ENCODE measurements at regions not wholly inside any gene's neighbourhood (a gene's known extent, or its start where the extent isn't known, plus 50 kb on each side); places are given as distances from the start of the nearest gene placed in this dataset.

DNA sequence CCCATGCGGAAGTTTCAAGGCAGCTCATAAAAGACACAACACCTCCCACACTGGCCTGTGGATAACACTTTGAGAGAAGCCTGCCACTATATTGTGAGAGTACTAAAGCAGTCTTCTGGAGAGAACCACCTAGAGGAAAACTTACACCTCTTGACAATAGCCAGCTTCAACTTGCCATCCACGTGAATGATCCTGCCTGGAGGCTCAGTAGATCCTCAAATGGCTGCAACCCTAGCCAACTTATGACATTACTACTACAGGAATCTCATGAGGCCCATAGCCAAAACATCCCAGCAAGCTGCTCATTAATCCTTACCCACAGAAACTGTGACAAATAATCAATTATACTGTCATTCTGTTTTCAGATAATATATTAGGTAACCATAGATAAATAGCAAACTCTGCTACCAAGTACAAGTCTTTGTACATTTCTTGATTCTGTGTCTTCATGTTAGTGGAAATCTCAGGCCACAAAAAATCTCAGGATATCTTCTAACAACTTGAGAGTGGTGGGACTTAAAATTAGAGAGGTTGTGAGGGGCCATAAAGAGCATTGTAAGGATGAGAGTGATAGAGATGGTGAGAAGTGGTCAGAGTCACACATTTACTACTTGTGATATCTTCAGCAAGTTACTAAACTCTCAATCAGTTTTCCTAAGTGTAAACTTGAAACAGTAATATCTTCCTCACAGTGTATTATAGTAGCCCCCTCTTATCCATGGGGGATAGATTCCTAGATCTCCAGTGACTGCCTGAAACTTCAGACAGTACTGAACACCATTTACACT is 368.0 kb downstream of the C12orf50 start:
- ATAC-seq (ENCODE audit: low FRiP score in 2 of 2) (peak in 1 of 2 donors; percentile 38), DNase-seq (no peak)
- Histone ChIP-seq H3K9me3 (no peaks in the 10 kb centered on the region), H3K4me1 (no peaks in the 10 kb centered on the region), H3K36me3 (no peaks in the 10 kb centered on the region), H3K27ac (no peak overlapping the region), H3K27me3 (no peaks in the 10 kb centered on the region), H3K4me3 (peak overlapping the region in 1 of 4 donors; percentile 30)
- TF ChIP-seq EP300 (IDR thresholded peaks at IDR 0.05) (no peak), POLR2A (IDR thresholded peaks at IDR 0.05) (no peak), POLR2AphosphoS5 (IDR thresholded peaks at IDR 0.05) (no peak)
- TF ChIP-seq, protein P1, sequence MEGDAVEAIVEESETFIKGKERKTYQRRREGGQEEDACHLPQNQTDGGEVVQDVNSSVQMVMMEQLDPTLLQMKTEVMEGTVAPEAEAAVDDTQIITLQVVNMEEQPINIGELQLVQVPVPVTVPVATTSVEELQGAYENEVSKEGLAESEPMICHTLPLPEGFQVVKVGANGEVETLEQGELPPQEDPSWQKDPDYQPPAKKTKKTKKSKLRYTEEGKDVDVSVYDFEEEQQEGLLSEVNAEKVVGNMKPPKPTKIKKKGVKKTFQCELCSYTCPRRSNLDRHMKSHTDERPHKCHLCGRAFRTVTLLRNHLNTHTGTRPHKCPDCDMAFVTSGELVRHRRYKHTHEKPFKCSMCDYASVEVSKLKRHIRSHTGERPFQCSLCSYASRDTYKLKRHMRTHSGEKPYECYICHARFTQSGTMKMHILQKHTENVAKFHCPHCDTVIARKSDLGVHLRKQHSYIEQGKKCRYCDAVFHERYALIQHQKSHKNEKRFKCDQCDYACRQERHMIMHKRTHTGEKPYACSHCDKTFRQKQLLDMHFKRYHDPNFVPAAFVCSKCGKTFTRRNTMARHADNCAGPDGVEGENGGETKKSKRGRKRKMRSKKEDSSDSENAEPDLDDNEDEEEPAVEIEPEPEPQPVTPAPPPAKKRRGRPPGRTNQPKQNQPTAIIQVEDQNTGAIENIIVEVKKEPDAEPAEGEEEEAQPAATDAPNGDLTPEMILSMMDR (IDR thresholded peaks at IDR 0.05), result no peak
- 55 to 74% methylated on average over 2 of the region's 2 CpGs for WGBS, 2 donors

DNA sequence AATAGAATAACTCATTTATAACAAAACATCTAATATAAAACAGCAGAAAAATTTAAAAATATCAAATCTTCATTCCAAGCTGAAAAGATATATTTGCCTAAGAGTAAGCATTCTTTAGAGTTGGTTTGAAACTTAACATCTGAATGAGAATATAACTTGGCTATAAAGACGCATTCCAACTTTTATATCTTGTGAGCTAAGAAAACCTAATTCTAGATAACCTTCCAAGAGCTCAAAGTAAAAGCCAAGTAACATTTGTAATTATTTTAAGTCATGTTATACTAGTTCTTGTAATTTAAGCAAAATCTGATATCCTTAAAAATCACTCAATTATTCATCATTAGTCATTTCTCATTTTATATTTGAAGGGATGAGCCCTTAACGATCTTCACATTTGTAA is 368.9 kb downstream of the C12orf50 start:
- TF ChIP-seq POLR2A (IDR thresholded peaks at IDR 0.05), result no peak
- TF ChIP-seq POLR2AphosphoS5 (IDR thresholded peaks at IDR 0.05), result no peak
- Histone ChIP-seq H3K36me3 (no peaks in the 10 kb centered on the region), H3K4me3 (no peak overlapping the region), H3K27ac (no peak overlapping the region), H3K9me3 (no peaks in the 10 kb centered on the region), H3K4me1 (no peaks in the 10 kb centered on the region), H3K27me3 (no peaks in the 10 kb centered on the region)
- WGBS, 2 donors, result 70 to 76% methylated on average over 2 of the region's 2 CpGs
- no peak for DNase-seq
- ATAC-seq (ENCODE audit: low FRiP score in 2 of 2), result no peak

DNA sequence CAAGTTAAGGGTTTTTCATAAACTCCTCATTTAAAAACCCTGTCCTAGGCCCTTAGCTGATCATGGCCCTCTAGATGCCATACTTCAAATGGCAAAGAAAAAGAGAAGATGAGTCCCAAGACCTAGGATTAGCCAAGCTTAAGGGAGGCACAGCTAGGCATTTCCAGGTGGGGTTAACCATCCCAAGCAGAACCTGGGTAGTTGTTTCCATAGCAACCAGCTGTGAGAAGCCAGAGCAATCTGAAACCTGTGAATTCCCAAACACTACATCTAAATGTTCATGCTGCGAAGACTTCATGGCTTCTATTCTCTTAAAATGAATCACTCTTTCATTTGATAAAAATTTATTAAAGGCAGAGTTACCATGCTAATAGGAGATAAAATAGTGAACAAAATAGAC is 372.9 kb downstream of the C12orf50 start:
- Histone ChIP-seq H3K27me3 (no peaks in the 10 kb centered on the region), H3K27ac (no peak overlapping the region), H3K4me3 (no peak overlapping the region), H3K4me1 (no peaks in the 10 kb centered on the region), H3K36me3 (no peaks in the 10 kb centered on the region), H3K9me3 (no peaks in the 10 kb centered on the region)
- WGBS, 2 donors, result 89 to 96% methylated on average over 1 of the region's 1 CpG
- DNase-seq, result no peak
- ATAC-seq (ENCODE audit: low FRiP score in 2 of 2), result no peak
- TF ChIP-seq POLR2A (IDR thresholded peaks at IDR 0.05), result no peak
- no peak for TF ChIP-seq EP300 (IDR thresholded peaks at IDR 0.05)
- TF ChIP-seq, protein P1 (IDR thresholded peaks at IDR 0.05), result no peak
- no peak for TF ChIP-seq POLR2AphosphoS5 (IDR thresholded peaks at IDR 0.05)

DNA sequence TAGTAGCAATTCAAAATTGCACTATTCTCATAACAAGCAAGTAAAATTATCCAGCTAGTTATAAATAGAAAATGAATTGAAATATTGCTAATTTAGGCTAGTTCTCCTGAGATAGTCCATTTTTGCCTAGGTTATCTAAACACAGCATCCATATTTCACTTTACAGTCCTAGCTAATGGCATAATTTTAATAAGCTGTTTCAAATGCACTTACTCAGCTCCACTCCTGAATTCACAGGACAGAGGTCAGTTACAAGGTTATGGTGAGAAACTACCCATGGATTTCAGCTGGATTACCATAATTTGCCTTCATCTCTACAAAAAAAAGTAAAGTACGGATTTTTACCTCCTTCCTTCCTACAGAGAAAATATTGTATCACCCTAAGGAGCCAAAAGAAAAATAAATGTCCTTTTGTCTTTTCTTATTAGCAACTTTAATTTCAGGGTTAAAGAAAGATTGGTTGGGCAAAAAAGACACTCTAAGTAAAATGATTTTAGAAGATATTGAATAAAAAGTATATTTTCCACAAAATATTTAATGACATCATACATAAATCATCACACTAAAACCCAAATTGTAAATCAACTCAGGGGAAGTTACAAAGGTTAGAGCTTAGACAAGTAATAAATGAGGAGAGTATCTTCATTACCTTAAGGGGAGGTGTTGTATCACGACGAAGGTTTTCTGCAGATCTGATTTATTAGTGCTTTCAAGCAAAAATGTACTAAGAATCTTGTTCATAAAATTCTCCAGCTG is 377.4 kb downstream of the C12orf50 start:
- Histone ChIP-seq H3K4me1 (no peaks in the 10 kb centered on the region), H3K9me3 (no peaks in the 10 kb centered on the region), H3K27ac (no peak overlapping the region), H3K4me3 (no peak overlapping the region), H3K27me3 (no peaks in the 10 kb centered on the region), H3K36me3 (no peaks in the 10 kb centered on the region)
- ATAC-seq (ENCODE audit: low FRiP score in 2 of 2) (no peak), DNase-seq (no peak)
- no peak for TF ChIP-seq EP300 (IDR thresholded peaks at IDR 0.05)
- no peak for TF ChIP-seq POLR2A (IDR thresholded peaks at IDR 0.05)
- TF ChIP-seq POLR2AphosphoS5 (IDR thresholded peaks at IDR 0.05), result no peak
- TF ChIP-seq, protein P1 (IDR thresholded peaks at IDR 0.05), result no peak
- 64 to 74% methylated on average over 3 of the region's 3 CpGs for WGBS, 2 donors

DNA sequence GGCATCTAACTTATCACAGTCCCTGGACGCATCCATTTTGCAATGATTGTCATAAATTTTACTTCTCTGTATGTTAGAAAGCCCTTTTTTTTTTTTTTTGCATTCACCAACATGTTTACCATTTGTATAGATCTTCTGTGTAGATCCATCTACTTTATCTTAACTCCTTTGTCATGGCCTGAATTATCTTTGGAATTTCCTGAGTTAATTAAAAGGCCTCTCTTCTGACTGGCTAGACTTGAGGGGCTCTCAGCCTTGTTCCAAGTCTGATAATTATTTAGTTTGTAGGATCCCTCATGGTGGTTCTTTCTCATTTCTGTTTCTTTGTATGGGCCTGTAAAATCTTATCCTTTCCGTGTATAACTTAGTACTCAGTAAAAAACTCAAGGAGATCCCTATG is 387.0 kb downstream of the C12orf50 start:
- no peaks in the 10 kb centered on the region for H3K27me3 ChIP-seq
- H3K27ac ChIP-seq, result no peak overlapping the region
- no peak overlapping the region for H3K4me3 ChIP-seq
- TF ChIP-seq POLR2AphosphoS5 (IDR thresholded peaks at IDR 0.05) (no peak), POLR2A (IDR thresholded peaks at IDR 0.05) (no peak), EP300 (IDR thresholded peaks at IDR 0.05) (no peak)
- TF ChIP-seq, protein P1 (IDR thresholded peaks at IDR 0.05), result no peak
- ATAC-seq (ENCODE audit: low FRiP score in 2 of 2) (no peak), DNase-seq (no peak)
- H3K36me3 ChIP-seq, result no peaks in the 10 kb centered on the region
- 82 to 90% methylated on average over 2 of the region's 2 CpGs for WGBS, 2 donors
- no peaks in the 10 kb centered on the region for H3K9me3 ChIP-seq
- H3K4me1 ChIP-seq, result no peaks in the 10 kb centered on the region

Measured in upper lobe of left lung (tissue), 6 donors.